BJ (cell line): ENCODE measurements at regions not wholly inside any gene's neighbourhood (a gene's known extent, or its start where the extent isn't known, plus 50 kb on each side); places are given as distances from the start of the nearest gene placed in this dataset.

Experiments used
- CTCF ChIA-PET: fragments of 350-600 bp; formaldehyde crosslinking; extraction: SDS; loops from one replicate; lab custom pipeline; 2021; ENCODE audit warnings: antibody characterized with exemption, inconsistent platforms; lab: Yijun Ruan, JAX
- POLR2A ChIA-PET: fragments of 300-600 bp; sonication (Branson Sonifier 250); formaldehyde crosslinking; extraction: SDS; loops from one replicate; lab custom pipeline; 2021; ENCODE audit warnings: antibody characterized with exemption; lab: Charles Lee
- DNase-seq: peaks from one replicate; pipeline ENCODE4 v3.0.0-alpha.2; 2011; ENCODE audit warnings: low read depth
- H3K27me3 ChIP-seq: 2 replicates; pipeline ENCODE4 v1.6.0; 2011; ENCODE audit warnings: low read length; ENCODE audit not compliant: control insufficient read depth, insufficient read depth
- H3K36me3 ChIP-seq: 2 replicates; pipeline ENCODE4 v1.5.1; 2011; ENCODE audit warnings: low read length; ENCODE audit not compliant: control insufficient read depth, insufficient read depth
- H3K4me3 ChIP-seq: 2 replicates; pipeline ENCODE4 v1.5.1; 2011; ENCODE audit warnings: low read depth, mild to moderate bottlenecking, control low read depth, low read length
- TF ChIP-seq, protein P1 (sequence below): IDR thresholded peaks from 2 replicates; pipeline ENCODE4 v1.5.1; 2011; ENCODE audit warnings: low read depth, mild to moderate bottlenecking, control low read depth, inconsistent platforms, low read length, moderate library complexity; ENCODE audit not compliant: insufficient read depth

DNA sequence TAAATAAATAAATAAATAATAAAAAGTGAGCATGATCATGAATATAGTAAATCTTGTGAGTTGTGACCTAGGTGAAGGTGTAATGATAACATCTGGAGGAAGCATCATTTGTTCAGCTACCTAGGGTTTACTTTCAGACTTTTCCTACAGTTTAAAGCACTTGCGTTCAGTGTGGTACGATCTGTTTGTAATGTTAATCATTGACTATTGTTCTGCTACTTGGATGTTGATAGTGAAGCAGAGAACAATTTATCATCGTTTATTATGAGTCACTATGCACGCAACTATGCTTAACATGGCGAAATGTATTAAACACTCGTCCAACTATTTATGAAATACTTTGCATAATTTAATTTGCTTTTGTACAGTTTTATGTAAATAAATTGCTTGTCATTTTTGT is 426.2 kb downstream of the PCDH7 start:
- ChIA-PET POLR2A (no interaction called here), CTCF (no interaction called here)
- no peaks in the 10 kb centered on the region for H3K27me3 ChIP-seq
- H3K4me3 ChIP-seq = no peak overlapping the region
- H3K36me3 ChIP-seq = no peaks in the 10 kb centered on the region
- no peak for DNase-seq
- TF ChIP-seq, protein P1, sequence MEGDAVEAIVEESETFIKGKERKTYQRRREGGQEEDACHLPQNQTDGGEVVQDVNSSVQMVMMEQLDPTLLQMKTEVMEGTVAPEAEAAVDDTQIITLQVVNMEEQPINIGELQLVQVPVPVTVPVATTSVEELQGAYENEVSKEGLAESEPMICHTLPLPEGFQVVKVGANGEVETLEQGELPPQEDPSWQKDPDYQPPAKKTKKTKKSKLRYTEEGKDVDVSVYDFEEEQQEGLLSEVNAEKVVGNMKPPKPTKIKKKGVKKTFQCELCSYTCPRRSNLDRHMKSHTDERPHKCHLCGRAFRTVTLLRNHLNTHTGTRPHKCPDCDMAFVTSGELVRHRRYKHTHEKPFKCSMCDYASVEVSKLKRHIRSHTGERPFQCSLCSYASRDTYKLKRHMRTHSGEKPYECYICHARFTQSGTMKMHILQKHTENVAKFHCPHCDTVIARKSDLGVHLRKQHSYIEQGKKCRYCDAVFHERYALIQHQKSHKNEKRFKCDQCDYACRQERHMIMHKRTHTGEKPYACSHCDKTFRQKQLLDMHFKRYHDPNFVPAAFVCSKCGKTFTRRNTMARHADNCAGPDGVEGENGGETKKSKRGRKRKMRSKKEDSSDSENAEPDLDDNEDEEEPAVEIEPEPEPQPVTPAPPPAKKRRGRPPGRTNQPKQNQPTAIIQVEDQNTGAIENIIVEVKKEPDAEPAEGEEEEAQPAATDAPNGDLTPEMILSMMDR = no peak

DNA sequence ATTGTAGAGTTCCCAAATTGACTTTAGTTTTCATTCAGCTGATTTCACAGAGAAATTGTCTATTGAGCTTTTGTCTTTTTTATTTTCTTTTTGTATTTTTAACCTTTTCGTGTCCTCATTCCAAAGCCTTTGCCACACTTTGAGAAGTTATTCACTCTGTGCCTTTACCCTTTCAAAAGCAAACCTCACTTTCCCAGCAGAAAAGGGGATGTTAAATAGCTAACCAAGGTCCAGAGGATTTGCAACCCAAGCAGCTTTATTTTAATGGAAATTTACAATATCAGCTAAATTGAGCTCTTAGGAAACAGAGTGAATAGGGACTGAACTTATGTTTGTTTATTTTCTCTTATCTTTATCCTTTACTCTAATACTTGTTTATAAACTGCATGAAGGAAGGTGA is 428.8 kb downstream of the PCDH7 start:
- ChIA-PET CTCF (no interaction called here), POLR2A (no interaction called here)
- DNase-seq = no peak
- Histone ChIP-seq H3K27me3 (no peaks in the 10 kb centered on the region), H3K4me3 (no peak overlapping the region), H3K36me3 (no peaks in the 10 kb centered on the region)
- TF ChIP-seq, protein P1 = no peak

DNA sequence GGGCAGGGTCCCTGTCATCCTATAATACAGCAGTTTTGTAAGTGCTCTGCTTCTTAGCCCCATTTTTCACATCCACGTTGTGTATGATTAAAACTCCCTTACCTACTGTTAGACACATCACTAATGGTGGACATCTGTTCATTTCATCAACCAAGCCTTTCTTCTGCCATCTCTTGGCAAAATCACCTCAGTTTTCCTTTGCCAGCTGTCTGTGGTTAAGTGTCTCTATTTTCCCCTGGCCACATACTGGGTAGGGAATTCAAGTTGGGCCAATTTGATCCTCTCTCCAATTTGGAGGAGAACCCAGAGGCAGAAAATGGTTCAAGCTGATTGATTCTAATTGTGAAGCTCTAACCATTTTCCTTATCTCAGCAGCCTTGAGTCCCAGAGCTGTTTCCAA is 436.1 kb downstream of the PCDH7 start:
- TF ChIP-seq, protein P1 = no peak
- no peaks in the 10 kb centered on the region for H3K27me3 ChIP-seq
- ChIA-PET POLR2A (no interaction called here), CTCF (interaction anchor here (1.2 kb wide), 1 partner anchor 434 kb away, joined by 3 read pairs; no protein-coding TSS in a partner anchor)
- H3K36me3 ChIP-seq = no peaks in the 10 kb centered on the region
- H3K4me3 ChIP-seq = no peak overlapping the region
- DNase-seq = no peak

DNA sequence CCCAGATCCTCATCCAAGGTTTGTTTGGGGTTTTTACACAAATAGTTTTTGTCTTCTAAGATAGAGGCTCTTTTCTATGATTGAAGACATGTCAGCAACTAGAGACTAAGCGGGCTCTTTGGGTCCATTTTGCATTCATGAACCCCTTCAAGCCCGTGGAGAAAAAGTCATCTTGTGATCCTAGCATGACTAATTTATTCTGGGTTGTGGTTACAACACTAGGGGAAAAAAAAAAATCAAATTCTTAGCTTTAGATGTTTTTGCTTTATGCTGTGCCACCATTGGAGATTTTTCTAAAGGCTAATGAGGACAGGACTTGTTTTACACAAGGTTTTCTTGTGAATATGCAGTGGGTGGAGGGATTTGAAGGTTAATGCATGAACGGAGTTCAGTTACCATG is 440.0 kb downstream of the PCDH7 start:
- Histone ChIP-seq H3K4me3 (no peak overlapping the region), H3K36me3 (no peaks in the 10 kb centered on the region), H3K27me3 (no peaks in the 10 kb centered on the region)
- TF ChIP-seq, protein P1 = no peak
- CTCF ChIA-PET = interaction anchor here (1.2 kb wide), 1 partner anchor 10 kb away, joined by 4 read pairs; no protein-coding TSS in a partner anchor
- POLR2A ChIA-PET = no interaction called here
- DNase-seq = no peak

DNA sequence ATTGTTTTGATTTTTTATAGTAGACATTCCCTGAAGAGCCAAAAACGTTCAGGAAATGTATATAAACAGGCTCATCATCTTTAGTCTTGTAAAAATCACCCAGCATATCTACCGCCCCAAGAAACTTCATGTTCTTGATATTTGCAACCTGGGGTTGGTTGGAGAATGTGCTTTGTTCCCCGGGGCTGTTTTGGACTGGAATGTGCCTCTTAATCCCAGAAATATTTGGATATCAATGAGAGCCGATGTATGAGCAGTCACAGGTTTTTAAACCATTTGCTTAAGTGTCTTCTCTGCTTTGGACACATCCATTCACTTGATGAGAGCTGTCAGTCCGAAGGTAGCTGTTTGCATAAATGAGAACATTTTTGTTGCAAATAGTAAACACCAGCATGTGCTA is 449.7 kb downstream of the PCDH7 start:
- ChIA-PET POLR2A (no interaction called here), CTCF (interaction anchor here (0.6 to 1.3 kb wide), 2 partner anchors 10 to 347 kb away, joined by 3 to 4 read pairs; no protein-coding TSS in a partner anchor)
- Histone ChIP-seq H3K4me3 (no peak overlapping the region), H3K36me3 (no peaks in the 10 kb centered on the region), H3K27me3 (no peaks in the 10 kb centered on the region)
- DNase-seq = no peak
- TF ChIP-seq, protein P1 = no peak
